ENCODE measurements at regions not wholly inside any gene's neighbourhood (a gene's known extent, or its start where the extent isn't known, plus 50 kb on each side); places are given as distances from the start of the nearest gene placed in this dataset.

- TF ChIP-seq, protein P1, sequence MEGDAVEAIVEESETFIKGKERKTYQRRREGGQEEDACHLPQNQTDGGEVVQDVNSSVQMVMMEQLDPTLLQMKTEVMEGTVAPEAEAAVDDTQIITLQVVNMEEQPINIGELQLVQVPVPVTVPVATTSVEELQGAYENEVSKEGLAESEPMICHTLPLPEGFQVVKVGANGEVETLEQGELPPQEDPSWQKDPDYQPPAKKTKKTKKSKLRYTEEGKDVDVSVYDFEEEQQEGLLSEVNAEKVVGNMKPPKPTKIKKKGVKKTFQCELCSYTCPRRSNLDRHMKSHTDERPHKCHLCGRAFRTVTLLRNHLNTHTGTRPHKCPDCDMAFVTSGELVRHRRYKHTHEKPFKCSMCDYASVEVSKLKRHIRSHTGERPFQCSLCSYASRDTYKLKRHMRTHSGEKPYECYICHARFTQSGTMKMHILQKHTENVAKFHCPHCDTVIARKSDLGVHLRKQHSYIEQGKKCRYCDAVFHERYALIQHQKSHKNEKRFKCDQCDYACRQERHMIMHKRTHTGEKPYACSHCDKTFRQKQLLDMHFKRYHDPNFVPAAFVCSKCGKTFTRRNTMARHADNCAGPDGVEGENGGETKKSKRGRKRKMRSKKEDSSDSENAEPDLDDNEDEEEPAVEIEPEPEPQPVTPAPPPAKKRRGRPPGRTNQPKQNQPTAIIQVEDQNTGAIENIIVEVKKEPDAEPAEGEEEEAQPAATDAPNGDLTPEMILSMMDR (conservative IDR thresholded peaks at IDR 0.05) = no peak
- no peak for TF ChIP-seq EZH2 (IDR thresholded peaks at IDR 0.05; ENCODE audit: low read depth)
These were observed 527.7 kb upstream of the CELF2 start for GRCh38 chr10:10489805-10490571.
